GM18868 (cell line): ENCODE measurements at regions not wholly inside any gene's neighbourhood (a gene's known extent, or its start where the extent isn't known, plus 50 kb on each side); places are given as distances from the start of the nearest gene placed in this dataset.
A peak's percentile ranks its signal among the peaks of the same experiment; 100 is the strongest.

Source experiments
- ATAC-seq: cut with Tn5 transposase; IDR thresholded peaks from one replicate; pipeline ENCODE4 v1.9.1; 2021; ENCODE audit warnings: mild to moderate bottlenecking, moderate library complexity; ENCODE audit not compliant: unreplicated experiment

DNA sequence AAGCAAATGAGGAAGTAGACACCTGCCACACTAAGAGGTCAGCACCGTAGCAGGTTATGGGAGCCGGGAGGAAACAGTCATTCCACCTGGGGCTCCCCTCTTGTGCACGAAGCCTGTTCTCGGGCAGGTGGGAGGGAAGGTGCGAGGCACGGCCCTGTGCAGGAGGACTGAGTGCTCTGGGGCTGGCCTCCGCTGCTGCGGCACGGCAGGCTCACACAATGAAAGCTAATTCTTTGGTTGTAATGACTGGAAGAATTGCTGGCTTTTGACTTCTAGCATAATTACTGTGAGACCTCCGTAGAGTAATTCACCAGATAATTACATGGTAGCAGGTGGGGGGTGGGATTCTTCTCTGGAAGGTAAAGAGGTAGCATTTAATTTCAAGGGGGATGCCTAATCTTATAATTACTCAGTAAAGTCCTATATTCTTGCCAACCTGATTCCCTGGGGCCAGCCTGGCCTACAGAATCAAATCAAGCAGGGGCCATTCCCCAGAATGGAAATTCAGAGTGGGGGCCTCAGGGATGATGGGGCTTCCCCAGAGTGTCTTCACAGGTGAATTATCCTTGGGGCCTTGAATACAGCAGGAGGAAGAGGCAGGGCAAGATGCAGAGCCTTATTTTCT lies 129.1 kb downstream of the TPRA1 start:
- ATAC-seq = no peak

DNA sequence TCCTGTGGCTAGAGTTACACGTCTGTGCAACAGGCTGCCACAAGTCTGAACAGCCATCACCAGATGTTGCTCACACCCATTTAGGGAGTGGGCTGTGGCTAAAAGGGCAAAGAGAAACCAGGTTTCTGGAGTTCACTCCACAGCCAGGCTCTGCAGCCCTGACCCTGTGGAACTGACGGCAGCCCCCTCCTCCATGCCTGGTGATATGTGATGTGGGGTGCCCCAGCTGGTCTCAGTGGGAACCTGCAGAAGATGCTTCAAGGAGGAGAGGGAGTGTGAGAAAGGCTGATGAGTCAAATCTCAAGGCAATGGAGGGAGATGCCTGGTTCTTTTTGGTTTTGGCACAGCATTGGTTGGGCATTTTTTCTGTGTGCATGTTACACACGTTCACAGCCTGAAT lies 130.6 kb downstream of the TPRA1 start:
- no peak for ATAC-seq

DNA sequence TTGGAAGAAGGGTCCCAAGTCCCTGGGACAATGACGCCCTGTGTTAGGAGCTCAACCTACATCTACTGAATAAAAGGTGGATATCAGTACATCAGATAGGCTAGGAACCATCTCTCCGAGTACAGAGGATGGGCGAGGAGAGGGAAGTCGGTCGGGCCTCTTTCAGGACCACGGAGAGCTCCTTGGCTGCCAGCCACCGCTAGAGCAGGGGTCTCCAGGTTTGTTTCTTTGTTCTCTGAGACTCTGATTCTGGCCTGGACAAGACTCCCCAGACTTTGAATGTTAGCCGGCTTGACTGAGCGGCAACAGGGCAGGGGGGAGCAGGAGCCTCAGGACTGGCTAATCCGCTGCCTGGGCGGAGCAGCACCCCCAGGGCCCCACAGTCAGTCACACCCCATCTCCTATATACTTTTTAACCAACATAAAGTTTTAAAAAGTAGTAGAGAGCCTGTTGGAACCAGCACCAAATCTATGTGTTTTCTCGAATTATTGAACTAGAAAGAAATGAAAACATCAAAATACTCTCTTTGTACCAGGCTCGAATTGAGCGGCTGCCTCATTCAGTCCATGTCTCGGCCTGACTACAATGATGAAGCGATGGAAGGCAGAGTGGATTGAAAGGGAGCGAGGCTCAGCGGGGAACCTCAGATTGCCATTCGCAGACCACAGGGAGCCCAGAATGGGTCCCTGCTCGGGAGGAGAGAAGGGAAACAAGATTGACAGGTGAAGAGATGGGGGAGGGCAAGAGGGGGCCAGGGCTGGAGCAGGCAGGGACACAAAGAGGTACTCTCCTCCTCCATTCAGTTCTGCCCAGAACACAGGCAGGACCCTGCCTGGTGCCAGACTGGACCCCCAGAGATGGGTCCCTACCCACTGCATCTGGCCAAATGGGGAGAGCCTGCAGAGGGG lies 131.6 kb downstream of the TPRA1 start:
- no peak for ATAC-seq

DNA sequence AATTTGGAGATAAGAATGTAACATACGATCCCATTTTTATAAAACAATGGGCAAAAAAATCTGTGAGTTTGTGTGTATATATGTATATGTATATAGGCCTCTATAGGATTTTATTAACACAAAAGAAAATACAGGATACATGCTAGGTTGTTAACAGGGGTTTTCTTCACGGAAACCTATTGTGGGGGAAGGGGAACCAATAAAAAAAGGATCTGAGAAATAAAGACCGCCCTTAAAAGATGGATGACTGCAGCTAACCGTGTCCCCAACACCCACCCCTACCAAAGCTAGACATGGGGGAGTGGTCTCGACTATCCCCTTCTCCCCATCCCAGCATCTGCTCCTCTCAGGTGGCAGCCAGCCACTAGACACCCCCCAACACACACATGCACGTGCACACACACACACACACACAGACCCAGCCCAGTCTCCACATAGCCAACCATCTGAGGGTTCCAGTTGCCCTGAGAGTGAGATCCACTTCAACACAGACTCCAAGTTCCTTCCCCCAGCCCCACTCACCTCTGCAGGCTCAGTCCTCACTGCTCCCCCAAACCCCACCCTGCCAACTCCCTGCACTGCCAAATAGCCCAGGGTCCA lies 132.9 kb downstream of the TPRA1 start:
- no peak for ATAC-seq

DNA sequence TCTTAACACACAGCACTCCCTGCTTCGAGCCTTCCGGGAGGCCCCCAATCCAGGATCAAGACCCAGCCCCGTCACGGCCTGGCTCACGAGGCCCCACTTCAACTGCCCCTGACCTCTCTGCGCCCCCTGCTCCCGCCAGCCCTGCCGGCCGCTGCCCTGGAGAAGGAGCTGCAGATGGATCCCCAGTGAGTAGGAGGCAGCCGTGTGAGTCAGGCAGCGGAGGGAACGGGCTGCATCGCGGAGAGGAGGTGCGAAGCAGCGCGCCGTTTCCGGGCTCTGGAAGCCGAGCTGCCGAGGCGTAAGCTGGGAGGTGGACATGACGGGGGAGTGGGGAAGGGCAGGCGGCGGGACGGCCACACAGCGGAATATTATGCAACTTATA lies 133.4 kb downstream of the TPRA1 start:
- no peak for ATAC-seq

DNA sequence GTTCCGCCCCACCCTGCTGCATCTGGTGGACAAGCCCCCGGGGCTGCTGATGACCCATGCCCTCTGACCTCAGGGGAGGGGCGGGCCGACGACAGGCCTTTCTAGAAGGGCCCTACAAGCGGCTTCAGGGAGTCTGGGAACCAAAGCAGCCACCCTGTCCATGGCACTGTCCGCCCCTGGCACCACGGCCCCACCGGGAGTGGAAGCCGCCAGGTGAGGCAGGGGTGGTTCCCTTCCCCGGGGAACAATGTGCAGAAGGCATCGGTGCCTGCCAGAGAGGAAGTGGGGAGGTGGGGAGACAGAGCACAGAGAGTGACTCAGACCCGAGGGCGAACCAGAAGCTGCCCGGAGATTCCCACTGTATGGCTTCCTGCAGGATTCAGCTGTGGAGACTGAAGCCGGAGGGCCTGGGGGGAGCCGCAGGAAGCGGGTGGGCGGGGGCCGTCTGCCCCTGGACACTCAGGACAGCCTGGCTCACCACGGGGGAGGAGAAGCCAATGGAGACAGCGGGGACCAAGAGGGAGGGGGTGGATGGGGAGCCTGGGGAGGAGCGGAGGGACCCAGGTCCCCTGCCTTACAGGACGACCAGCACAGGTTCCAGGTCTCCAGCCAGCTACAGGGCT lies 134.0 kb downstream of the TPRA1 start:
- no peak for ATAC-seq

DNA sequence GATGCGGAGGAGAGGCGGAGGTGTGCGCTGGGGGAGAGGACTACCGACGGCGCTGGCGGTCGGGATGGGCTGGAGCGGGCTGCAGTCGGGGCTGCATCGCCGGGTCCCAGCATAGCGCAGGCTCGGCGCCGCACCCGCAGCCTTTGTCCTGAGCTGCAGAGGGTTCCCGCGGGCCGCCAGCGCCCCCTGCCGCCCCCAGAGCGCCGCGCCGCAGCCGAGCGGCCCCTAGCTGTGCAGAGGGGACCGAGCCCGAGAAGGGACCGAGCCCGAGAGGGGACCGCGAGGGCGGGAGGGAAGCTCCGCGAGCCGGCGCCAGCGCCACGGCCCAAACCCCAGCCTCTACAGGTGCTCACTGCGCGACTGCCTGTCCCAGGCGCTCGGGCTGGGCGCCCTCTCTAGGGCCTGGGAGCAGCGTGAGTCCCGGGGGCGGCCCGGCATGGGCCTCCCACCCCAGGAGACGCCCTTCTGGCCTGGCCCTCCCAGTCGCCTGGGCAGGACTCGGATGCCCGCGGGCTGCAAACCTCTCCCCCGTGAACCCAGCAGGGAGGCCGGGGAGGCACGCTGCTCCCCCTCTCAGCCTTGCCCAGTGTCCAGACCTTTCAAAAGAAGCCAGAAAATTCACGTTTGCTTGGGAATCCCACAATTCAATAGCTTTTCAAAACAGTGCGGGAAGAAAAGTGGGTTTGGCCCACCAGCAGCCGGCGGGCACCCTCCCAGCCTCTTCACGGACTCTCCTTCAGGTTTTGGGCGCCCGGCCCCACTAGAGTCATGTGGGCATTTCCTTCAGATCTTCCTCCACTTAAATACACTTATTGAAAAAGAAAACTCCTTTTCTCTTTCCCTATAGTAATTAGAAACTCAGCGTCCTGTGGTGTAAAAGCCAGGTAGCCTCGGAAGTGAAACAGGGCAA lies 134.7 kb downstream of the TPRA1 start:
- ATAC-seq = peak; percentile 92

DNA sequence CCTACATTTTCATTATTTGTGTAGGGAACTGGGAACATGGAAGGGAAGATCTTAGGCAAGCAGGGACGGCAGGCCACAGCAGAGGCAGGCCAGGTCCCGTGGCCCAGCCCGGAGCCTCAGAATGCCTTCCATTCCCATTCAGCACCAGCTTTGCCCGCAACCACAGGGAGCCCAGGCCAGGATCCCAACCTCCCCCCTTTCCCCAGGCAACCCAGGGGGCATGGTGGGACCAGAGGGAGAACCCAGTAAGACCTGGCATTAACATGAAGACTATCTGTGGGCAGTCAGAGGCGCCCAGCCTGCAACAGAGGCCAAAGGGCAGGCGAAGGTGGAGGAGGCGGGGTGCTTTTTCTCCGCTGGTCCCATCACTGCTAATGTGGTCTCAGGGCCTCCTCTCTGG lies 135.6 kb downstream of the TPRA1 start:
- no peak for ATAC-seq

DNA sequence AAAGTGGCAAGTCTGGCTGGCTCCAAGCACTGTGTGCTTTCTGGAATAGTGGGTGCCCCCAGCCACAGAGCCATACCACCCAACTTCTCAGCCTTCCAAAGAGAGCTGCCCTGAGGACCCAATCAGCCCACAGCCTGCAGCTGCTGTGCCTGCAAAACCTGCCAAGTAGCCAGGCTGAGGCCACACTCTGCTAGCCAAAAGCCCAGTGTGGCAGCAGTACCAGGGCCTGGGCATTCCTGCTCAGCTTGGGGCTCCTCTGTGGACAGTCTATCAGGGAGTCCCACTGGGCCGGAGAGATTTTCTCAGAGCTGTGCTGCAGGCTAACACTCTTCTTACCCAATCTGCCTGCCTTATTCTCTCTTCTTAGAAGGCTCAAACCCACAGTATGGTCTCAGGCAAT lies 136.5 kb downstream of the TPRA1 start:
- ATAC-seq = no peak

DNA sequence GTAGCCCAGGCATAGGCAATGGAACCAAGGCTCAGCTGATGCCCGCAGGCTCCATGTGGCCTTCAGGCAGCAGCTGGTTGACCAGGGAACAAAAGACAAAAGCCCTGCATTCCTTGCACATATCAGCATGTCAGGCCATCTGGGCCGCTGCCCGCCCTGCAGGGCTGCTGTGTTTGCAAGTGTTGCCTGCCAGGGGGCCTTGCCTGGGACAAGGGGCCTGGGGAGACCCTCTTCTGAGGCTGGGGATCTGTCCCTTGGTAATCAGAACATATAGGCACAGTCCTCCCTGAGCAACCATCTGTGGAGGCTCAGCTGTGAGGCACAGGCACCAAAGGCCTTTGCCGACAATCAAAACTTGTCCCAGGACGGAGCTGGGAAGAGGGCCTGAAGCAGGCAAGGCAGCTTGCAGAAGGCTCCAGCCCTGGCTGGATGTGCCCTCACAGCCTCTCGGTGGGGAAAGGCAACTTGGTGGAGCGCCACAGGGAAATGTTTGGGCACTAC lies 138.2 kb downstream of the TPRA1 start:
- no peak for ATAC-seq

DNA sequence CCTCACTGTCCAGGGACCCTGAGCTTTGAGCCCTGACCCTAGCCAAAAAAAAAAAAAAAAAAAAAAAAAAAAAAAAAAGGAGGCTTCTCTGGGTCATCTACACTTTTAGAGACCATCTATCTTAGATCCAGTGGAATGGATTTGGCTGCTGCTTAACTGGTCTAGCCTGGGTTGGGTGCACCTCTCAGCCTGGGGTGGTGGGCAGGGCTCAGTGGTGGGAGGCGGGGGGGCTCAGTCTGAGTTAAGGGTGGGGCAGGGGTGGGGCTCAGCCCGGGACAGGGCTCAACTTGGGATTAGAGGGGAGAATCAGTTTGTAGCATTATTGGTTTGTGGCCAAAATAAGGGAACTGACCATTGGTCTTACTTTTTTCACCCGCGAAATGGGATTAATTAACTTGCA lies 139.2 kb downstream of the TPRA1 start:
- ATAC-seq = no peak

DNA sequence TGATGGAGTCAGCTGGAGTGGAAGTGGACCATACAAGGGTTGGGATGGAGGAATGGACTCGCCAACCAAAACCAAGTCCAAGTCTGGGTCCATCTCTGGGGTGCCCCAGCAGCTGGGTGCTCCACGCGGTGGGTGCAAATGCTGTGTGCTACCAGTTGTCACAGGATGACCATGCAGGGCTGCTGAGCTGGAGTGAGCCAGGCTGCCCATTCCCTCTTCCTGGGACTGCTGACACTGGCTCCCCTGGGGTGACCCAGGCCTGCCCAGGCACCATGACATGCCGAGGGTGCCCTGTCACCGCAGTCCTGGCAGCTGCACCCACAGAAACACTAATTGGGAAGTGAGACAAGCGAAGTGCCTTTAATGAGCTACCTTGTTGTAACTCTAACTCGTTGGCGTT lies 140.2 kb downstream of the TPRA1 start:
- no peak for ATAC-seq

DNA sequence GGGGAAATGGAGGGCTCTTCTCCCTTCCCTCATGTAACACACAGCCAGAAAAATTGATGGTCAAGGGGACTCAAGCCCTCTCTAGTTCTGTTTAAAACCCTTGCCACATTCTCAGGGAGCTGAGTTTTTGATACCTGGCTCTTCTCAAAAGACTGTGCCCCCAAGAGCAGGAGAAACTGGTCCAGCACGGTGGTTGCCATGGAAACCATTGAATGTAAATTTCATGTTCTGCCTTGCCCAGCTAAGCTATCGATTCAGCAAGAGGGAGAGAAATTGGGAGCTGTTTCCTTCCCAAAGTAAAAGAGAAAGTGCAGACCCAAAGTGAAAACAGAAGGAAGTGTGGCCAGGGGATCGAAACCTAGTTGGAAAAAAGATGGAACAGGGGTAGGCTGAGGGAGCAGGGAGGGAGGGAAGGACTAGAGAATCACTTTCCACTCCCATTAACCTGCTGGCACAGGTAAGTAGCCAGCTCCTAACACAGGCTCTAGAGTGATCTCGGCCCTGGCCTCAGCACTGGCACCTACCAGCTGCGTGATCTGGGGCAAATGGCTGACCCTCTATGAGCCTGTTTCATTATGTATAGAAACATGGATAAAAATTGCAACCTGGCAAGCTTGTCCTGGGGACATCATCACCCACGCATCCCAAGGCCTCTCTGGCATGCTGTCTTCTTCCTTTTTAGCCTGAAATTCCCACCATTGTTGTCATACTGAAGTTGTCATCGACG lies 140.9 kb downstream of the TPRA1 start:
- ATAC-seq = no peak

DNA sequence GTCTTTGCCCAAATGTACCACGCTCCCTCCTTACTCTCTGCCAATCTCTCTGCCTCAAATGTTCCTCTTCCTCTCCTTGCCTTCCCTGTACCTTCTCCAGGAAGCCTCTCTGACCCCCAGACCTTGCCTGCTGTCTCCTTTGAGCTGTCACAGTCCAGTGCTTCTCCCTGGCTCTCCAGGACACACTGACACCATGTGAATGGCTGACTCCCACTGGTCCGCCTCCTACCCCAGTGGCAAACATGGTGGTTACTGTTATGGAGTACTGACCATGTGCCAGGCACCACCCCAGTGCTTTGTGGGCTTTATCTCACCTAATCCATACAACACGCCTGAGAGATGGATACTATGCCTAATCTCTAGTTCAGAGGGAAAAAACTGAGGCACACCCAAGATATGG lies 141.9 kb downstream of the TPRA1 start:
- ATAC-seq = no peak

DNA sequence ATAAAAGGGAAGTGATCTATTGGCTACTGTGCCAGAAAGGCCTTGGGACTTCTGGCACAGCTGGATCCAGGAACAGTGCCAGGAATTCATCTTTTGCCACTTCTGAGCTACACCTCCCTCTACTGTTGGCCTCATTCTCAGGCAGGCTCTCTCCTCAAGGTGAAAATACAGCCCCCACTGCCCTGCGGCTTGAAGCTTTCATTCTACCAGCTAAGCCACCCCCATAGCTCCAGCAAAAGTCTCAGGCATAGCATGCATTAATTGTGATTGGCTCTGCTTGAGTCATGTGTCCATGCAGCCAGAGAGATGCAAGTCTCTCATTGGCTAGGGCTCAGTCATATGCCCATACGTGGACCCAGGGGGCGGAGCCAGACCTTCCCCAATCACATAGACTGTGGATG lies 142.4 kb downstream of the TPRA1 start:
- no peak for ATAC-seq

DNA sequence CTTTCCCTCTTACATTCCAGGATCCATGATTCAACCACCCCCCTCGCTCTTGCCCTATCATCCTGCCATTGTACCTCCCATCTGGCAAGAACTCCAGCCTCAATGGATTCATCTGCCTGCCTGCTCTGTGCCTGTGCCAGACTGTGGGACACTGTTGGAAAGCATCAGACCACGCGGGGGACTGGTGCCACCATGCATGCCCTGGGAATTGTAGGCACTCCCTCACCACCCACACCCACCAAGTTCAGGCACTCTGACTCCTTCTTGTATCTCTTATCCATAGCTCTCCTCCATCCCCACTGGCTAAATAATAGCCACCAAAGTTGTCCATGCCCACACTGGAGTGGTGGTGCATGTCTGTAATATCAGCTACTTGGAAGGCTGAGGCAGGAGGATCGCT lies 143.8 kb downstream of the TPRA1 start:
- no peak for ATAC-seq

DNA sequence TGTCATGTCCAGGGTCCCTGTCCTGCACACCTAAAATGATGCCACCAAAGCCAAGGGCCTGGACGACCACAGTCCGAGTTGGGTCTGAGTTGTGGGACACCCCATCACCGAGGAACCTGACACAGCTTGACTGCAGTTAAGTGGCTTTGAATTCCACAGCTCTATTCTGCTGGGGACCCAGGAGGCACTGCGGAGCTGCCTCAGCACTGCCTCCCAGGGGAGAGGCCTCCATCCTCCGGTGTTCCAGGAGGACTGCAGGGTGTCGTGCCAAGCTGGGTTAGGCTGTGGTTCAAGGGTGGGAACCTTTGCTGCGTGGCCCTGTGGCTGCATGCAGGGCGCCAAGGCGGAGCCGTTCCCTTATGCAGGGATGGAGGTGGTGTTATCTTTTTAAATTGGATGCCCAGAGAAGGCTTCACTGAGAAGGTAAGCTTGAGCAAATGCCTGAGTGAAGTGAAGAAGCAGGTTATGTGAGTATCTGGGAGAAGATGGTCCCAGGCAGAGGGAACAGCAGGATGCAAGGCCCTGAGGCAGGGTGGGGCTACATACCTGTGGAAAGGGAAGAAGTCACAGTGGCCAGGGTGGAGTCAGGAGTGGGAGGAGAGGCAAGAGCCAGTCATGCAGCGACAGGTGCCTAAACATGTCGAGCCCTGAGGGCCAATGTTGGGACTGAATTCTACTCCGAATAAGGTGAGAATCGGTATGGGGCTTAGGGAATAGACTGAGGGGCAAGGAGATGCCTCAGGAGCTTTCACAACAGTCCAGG lies 144.8 kb downstream of the TPRA1 start:
- no peak for ATAC-seq

DNA sequence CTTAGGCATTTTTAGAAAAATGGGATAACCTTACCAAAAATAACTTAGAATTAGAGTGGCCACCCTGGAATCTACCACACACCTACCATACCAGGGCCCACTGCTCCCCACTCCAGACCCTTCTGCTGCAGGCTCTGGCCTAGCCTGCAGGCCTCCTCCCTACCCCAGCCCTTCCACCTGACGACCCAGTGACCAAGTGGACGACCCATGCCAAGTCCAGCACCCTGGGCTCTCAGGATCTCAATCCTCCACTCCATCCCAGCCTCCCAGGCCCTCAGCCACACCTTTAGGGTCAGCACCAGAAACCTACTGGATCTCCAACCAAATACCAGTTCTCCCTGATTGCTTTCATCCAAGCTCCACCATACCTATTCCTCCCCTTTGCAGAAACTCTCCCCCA lies 145.8 kb downstream of the TPRA1 start:
- no peak for ATAC-seq
